ENCODE measurements at regions not wholly inside any gene's neighbourhood (a gene's known extent, or its start where the extent isn't known, plus 50 kb on each side); places are given as distances from the start of the nearest gene placed in this dataset.

- TF ChIP-seq ZNF462 (CRISPR knock-in tag; IDR thresholded peaks at IDR 0.05) (no peak), JUNB (IDR thresholded peaks at IDR 0.05; ENCODE audit: unreplicated experiment) (no peak), POLR2AphosphoS5 (IDR thresholded peaks at IDR 0.05; ENCODE audit: low read depth) (no peak)
These were observed 480.3 kb upstream of the POT1 start (continued) for GRCh38 chr7:125409921-125410320.

GRCh38 chr7:125406111-125406510 is 476.5 kb upstream of the POT1 start:
- no peaks in the 10 kb centered on the region for H4K20me1 ChIP-seq (replicated peaks; ENCODE audit: insufficient read depth)
- H3K36me3 ChIP-seq (ENCODE audit: insufficient read depth): no peaks in the 10 kb centered on the region
- H3K4me2 ChIP-seq: no peak overlapping the region
- ATAC-seq (no peak), DNase-seq (ENCODE audit: low spot score) (no peak)
- H3K27ac ChIP-seq (ENCODE audit: low read depth): no peak overlapping the region
- no peaks in the 10 kb centered on the region for H3K27me3 ChIP-seq (ENCODE audit: insufficient read depth)
- H3K9me3 Mint-ChIP-seq: no peaks in the 10 kb centered on the region
- H3K4me1 Mint-ChIP-seq: no peaks in the 10 kb centered on the region
- H3K27ac Mint-ChIP-seq: no peak overlapping the region
- H3K27me3 Mint-ChIP-seq (ENCODE audit: insufficient read depth, low read depth, poor library complexity): no peaks in the 10 kb centered on the region
- H2AFZ ChIP-seq: no peak overlapping the region
- H3K4me3 Mint-ChIP-seq: no peak overlapping the region
- H3K4me1 ChIP-seq (ENCODE audit: insufficient read depth): no peaks in the 10 kb centered on the region
- no peaks in the 10 kb centered on the region for H3F3A ChIP-seq (replicated peaks; ENCODE audit: low read depth)
- no peaks in the 10 kb centered on the region for H3K36me3 Mint-ChIP-seq (ENCODE audit: low read depth)
- no peaks in the 10 kb centered on the region for H3K79me2 ChIP-seq (replicated peaks; ENCODE audit: insufficient read depth)
- no peak overlapping the region for H3K4me3 ChIP-seq
- H3K9me2 ChIP-seq (ENCODE audit: insufficient read depth): no peaks in the 10 kb centered on the region
- TF ChIP-seq ZNF331 (CRISPR knock-in tag; IDR thresholded peaks at IDR 0.05; ENCODE audit: low read depth): no peak
- no peak for TF ChIP-seq CTCF (conservative IDR thresholded peaks at IDR 0.05; ENCODE audit: low read depth in 2 of 2)
- TF ChIP-seq STAT1 (IDR thresholded peaks at IDR 0.05; ENCODE audit: unreplicated experiment): no peak
- TF ChIP-seq JUNB (IDR thresholded peaks at IDR 0.05; ENCODE audit: unreplicated experiment): no peak
- no peak for TF ChIP-seq EZH2 (IDR thresholded peaks at IDR 0.05; ENCODE audit: low read depth, unreplicated experiment)
- no peak for TF ChIP-seq ZNF114 (CRISPR knock-in tag; IDR thresholded peaks at IDR 0.05)
- TF ChIP-seq ETS1 (IDR thresholded peaks at IDR 0.05): no peak
- no peak for TF ChIP-seq EZH2phosphoT487 (IDR thresholded peaks at IDR 0.05; ENCODE audit: unreplicated experiment)

Data from GM23338 (cell line).